Activated CD4-positive, alpha-beta T cell treated with anti-CD3 and anti-CD28 coated beads, Interleukin-2, amount 10 ng/mL, durations not matched to agents 7 days and 5 days (primary cell): ENCODE measurements at regions not wholly inside any gene's neighbourhood (a gene's known extent, or its start where the extent isn't known, plus 50 kb on each side); places are given as distances from the start of the nearest gene placed in this dataset.

Experiments used
- CTCF ChIA-PET: fragments of 350-600 bp; sonication (Branson Sonifier 250); formaldehyde crosslinking; loops from one replicate; lab custom pipeline; 2021; ENCODE audit warnings: antibody characterized with exemption; lab: Charles Lee
- POLR2A ChIA-PET: fragments of 350-600 bp; sonication (Branson Sonifier 250); formaldehyde crosslinking; loops from one replicate; lab custom pipeline; 2021; ENCODE audit warnings: antibody characterized with exemption; lab: Charles Lee
- DNase-seq: peaks from one replicate; pipeline ENCODE4 v3.0.0-alpha.2; 2020
- H3K27ac Mint-ChIP-seq: one replicate; pipeline ENCODE4 v1.8.0; 2021; ENCODE audit warnings: mild to moderate bottlenecking, moderate library complexity, mixed read lengths
- H3K27me3 Mint-ChIP-seq: one replicate; pipeline ENCODE4 v1.8.0; 2021; ENCODE audit warnings: mixed read lengths
- H3K36me3 Mint-ChIP-seq: one replicate; pipeline ENCODE4 v1.8.0; 2021; ENCODE audit warnings: low read depth, mixed read lengths
- H3K4me1 Mint-ChIP-seq: one replicate; pipeline ENCODE4 v1.8.0; 2021; ENCODE audit warnings: mixed read lengths
- H3K4me3 Mint-ChIP-seq: one replicate; pipeline ENCODE4 v1.8.0; 2021; ENCODE audit warnings: mild to moderate bottlenecking, moderate library complexity, mixed read lengths
- H3K9me3 Mint-ChIP-seq: one replicate; pipeline ENCODE4 v1.8.0; 2021; ENCODE audit warnings: mixed read lengths

- ChIA-PET POLR2A (no interaction called here), CTCF (interaction anchor here (0.6 to 0.7 kb wide), 2 partner anchors 25 to 329 kb away, joined by 3 read pairs; no protein-coding TSS in a partner anchor)
- no peak for DNase-seq
- Mint-ChIP-seq H3K36me3 (no peaks in the 10 kb centered on the region), H3K4me1 (no peaks in the 10 kb centered on the region), H3K27me3 (peaks cover 9% of the 10 kb centered on the region), H3K9me3 (no peaks in the 10 kb centered on the region), H3K4me3 (no peak overlapping the region), H3K27ac (no peak overlapping the region)
Measured at GRCh38 chr1:22239378-22239777, 96.5 kb upstream of the WNT4 start.

GRCh38 chr1:22241250-22241649, 98.4 kb upstream of the WNT4 start:
- Mint-ChIP-seq H3K4me3 (no peak overlapping the region), H3K9me3 (no peaks in the 10 kb centered on the region), H3K27ac (no peak overlapping the region), H3K27me3 (peaks cover 2% of the 10 kb centered on the region), H3K36me3 (no peaks in the 10 kb centered on the region), H3K4me1 (no peaks in the 10 kb centered on the region)
- ChIA-PET CTCF (no interaction called here), POLR2A (no interaction called here)
- no peak for DNase-seq

GRCh38 chr1:22241811-22242210, 98.9 kb upstream of the WNT4 start:
- no peak for DNase-seq
- POLR2A ChIA-PET = no interaction called here
- Mint-ChIP-seq H3K4me3 (no peak overlapping the region), H3K27ac (no peak overlapping the region), H3K27me3 (peaks cover 2% of the 10 kb centered on the region), H3K4me1 (no peaks in the 10 kb centered on the region), H3K36me3 (no peaks in the 10 kb centered on the region), H3K9me3 (no peaks in the 10 kb centered on the region)
- CTCF ChIA-PET = no interaction called here

GRCh38 chr1:22245100-22245650, 102.3 kb upstream of the WNT4 start:
- Mint-ChIP-seq H3K9me3 (no peaks in the 10 kb centered on the region), H3K36me3 (no peaks in the 10 kb centered on the region), H3K27ac (no peak overlapping the region), H3K27me3 (peaks cover 2% of the 10 kb centered on the region), H3K4me3 (no peak overlapping the region), H3K4me1 (no peaks in the 10 kb centered on the region)
- ChIA-PET CTCF (no interaction called here), POLR2A (no interaction called here)
- no peak for DNase-seq

GRCh38 chr1:22245726-22246125, 102.8 kb upstream of the WNT4 start:
- Mint-ChIP-seq H3K4me3 (no peak overlapping the region), H3K4me1 (no peaks in the 10 kb centered on the region), H3K9me3 (no peaks in the 10 kb centered on the region), H3K36me3 (no peaks in the 10 kb centered on the region), H3K27me3 (peaks cover 2% of the 10 kb centered on the region), H3K27ac (no peak overlapping the region)
- POLR2A ChIA-PET = no interaction called here
- CTCF ChIA-PET = no interaction called here
- no peak for DNase-seq

- no peaks in the 10 kb centered on the region for H3K36me3 Mint-ChIP-seq
- DNase-seq = no peak
- POLR2A ChIA-PET = no interaction called here
- no peak overlapping the region for H3K27ac Mint-ChIP-seq
- H3K4me1 Mint-ChIP-seq = no peaks in the 10 kb centered on the region
- H3K9me3 Mint-ChIP-seq = no peaks in the 10 kb centered on the region
- no peak overlapping the region for H3K4me3 Mint-ChIP-seq
- CTCF ChIA-PET = no interaction called here
- H3K27me3 Mint-ChIP-seq = no peaks in the 10 kb centered on the region
Measured at GRCh38 chr1:22246755-22247480, 104.0 kb upstream of the WNT4 start.

- no peak overlapping the region for H3K4me3 Mint-ChIP-seq
- no peaks in the 10 kb centered on the region for H3K4me1 Mint-ChIP-seq
- no peak overlapping the region for H3K27ac Mint-ChIP-seq
- H3K36me3 Mint-ChIP-seq = no peaks in the 10 kb centered on the region
- ChIA-PET CTCF (interaction anchor here (0.6 kb wide), 1 partner anchor 1088 kb away, joined by 3 read pairs; no protein-coding TSS in a partner anchor), POLR2A (no interaction called here)
- DNase-seq = no peak
- H3K9me3 Mint-ChIP-seq = no peaks in the 10 kb centered on the region
- peaks cover under 1% of the 10 kb centered on the region for H3K27me3 Mint-ChIP-seq
Measured at GRCh38 chr1:22247527-22248245, 104.8 kb upstream of the WNT4 start.

GRCh38 chr1:22248746-22249145, 105.8 kb upstream of the WNT4 start:
- ChIA-PET POLR2A (no interaction called here), CTCF (no interaction called here)
- Mint-ChIP-seq H3K4me1 (no peaks in the 10 kb centered on the region), H3K27ac (no peak overlapping the region), H3K4me3 (no peak overlapping the region), H3K36me3 (no peaks in the 10 kb centered on the region), H3K27me3 (peaks cover 2% of the 10 kb centered on the region), H3K9me3 (no peaks in the 10 kb centered on the region)
- no peak for DNase-seq

GRCh38 chr1:22249928-22250680, 107.2 kb upstream of the WNT4 start:
- ChIA-PET CTCF (no interaction called here), POLR2A (no interaction called here)
- Mint-ChIP-seq H3K4me3 (no peak overlapping the region), H3K27ac (no peak overlapping the region), H3K36me3 (no peaks in the 10 kb centered on the region), H3K9me3 (no peaks in the 10 kb centered on the region), H3K27me3 (peaks cover 2% of the 10 kb centered on the region), H3K4me1 (no peaks in the 10 kb centered on the region)
- no peak for DNase-seq

GRCh38 chr1:22250724-22251123, 107.8 kb upstream of the WNT4 start:
- peaks cover 2% of the 10 kb centered on the region for H3K27me3 Mint-ChIP-seq
- CTCF ChIA-PET = no interaction called here
- H3K4me3 Mint-ChIP-seq = no peak overlapping the region
- DNase-seq = no peak
- no peak overlapping the region for H3K27ac Mint-ChIP-seq
- POLR2A ChIA-PET = no interaction called here
- no peaks in the 10 kb centered on the region for H3K9me3 Mint-ChIP-seq
- H3K36me3 Mint-ChIP-seq = no peaks in the 10 kb centered on the region
- no peaks in the 10 kb centered on the region for H3K4me1 Mint-ChIP-seq

- POLR2A ChIA-PET = no interaction called here
Measured at GRCh38 chr1:22252251-22252650, 109.4 kb upstream of the WNT4 start.

GRCh38 chr1:22253012-22253790, 110.3 kb upstream of the WNT4 start:
- CTCF ChIA-PET = no interaction called here
- Mint-ChIP-seq H3K4me1 (no peaks in the 10 kb centered on the region), H3K27ac (no peak overlapping the region), H3K4me3 (no peak overlapping the region), H3K36me3 (no peaks in the 10 kb centered on the region), H3K27me3 (peaks cover 2% of the 10 kb centered on the region), H3K9me3 (no peaks in the 10 kb centered on the region)
- no peak for DNase-seq
- POLR2A ChIA-PET = no interaction called here

More at GRCh38 chr1:22252251-22252650, 109.4 kb upstream of the WNT4 start:
- H3K27ac Mint-ChIP-seq = no peak overlapping the region
- no peak overlapping the region for H3K4me3 Mint-ChIP-seq
- H3K9me3 Mint-ChIP-seq = no peaks in the 10 kb centered on the region
- H3K4me1 Mint-ChIP-seq = no peaks in the 10 kb centered on the region
- CTCF ChIA-PET = no interaction called here
- DNase-seq = no peak
- H3K36me3 Mint-ChIP-seq = no peaks in the 10 kb centered on the region
- peaks cover 2% of the 10 kb centered on the region for H3K27me3 Mint-ChIP-seq
